ENCODE measurements at regions not wholly inside any gene's neighbourhood (a gene's known extent, or its start where the extent isn't known, plus 50 kb on each side); places are given as distances from the start of the nearest gene placed in this dataset.

GRCh38 chr6:167445568-167445967 lies 120.7 kb downstream of the TTLL2 start:
- no peak for TF ChIP-seq CTCF (IDR thresholded peaks at IDR 0.05; ENCODE audit: borderline replicate concordance, extremely low read depth, low read length, poor library complexity, severe bottlenecking)
- TF ChIP-seq EZH2 (IDR thresholded peaks at IDR 0.05; ENCODE audit: borderline replicate concordance, low read depth, low read length, severe bottlenecking), result no peak
